GM12872 (cell line): ENCODE measurements at regions not wholly inside any gene's neighbourhood (a gene's known extent, or its start where the extent isn't known, plus 50 kb on each side); places are given as distances from the start of the nearest gene placed in this dataset.

Source experiments
- TF ChIP-seq, protein P1 (sequence below): IDR thresholded peaks from 3 replicates; pipeline ENCODE4 v1.5.1; 2011; ENCODE audit warnings: low read depth, mild to moderate bottlenecking, low read length, moderate library complexity; ENCODE audit not compliant: insufficient read depth

DNA sequence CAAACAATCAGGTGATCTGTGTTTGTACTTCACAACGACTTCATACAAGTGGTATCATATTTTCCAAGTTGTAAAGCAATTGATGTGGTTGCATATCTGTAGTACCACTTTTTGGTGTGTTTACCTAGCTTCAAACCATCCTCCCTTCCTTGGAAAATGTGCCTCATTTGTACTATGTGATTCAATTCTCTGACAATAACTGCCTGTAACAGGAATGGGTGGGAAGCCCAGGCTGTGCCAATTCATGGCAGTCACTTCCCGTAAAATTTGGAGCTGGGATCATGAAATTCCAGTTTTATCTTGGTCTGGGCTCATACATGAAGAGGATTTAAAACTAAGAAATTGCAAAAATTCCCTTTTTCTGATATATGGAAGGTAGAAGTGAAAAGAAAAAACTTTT lies 250.1 kb downstream of the DIO2 start:
- TF ChIP-seq, protein P1, sequence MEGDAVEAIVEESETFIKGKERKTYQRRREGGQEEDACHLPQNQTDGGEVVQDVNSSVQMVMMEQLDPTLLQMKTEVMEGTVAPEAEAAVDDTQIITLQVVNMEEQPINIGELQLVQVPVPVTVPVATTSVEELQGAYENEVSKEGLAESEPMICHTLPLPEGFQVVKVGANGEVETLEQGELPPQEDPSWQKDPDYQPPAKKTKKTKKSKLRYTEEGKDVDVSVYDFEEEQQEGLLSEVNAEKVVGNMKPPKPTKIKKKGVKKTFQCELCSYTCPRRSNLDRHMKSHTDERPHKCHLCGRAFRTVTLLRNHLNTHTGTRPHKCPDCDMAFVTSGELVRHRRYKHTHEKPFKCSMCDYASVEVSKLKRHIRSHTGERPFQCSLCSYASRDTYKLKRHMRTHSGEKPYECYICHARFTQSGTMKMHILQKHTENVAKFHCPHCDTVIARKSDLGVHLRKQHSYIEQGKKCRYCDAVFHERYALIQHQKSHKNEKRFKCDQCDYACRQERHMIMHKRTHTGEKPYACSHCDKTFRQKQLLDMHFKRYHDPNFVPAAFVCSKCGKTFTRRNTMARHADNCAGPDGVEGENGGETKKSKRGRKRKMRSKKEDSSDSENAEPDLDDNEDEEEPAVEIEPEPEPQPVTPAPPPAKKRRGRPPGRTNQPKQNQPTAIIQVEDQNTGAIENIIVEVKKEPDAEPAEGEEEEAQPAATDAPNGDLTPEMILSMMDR: no peak

- TF ChIP-seq, protein P1: no peak
Measured at GRCh38 chr14:79960288-79960687, 251.0 kb downstream of the DIO2 start.

DNA sequence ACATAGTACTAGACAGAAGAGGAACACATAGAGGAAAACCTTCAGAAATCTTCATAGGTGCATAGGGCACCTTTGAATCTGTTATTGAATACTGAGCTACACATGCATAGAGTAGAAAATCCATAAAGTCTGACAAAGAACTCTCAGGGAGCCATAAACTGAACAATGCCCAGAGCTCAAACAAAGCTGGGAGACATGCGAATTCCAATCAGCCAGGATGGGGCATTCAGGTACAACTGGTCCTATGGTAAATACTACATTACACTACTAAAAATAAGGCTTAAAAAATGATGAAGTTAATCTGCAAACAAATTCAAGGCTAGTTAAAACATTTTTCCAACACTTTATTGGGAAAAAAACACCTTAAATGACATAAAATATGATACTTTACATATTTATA lies 259.7 kb downstream of the DIO2 start:
- TF ChIP-seq, protein P1: no peak

GRCh38 chr14:79949906-79950305 lies 261.4 kb downstream of the DIO2 start:
- TF ChIP-seq, protein P1: no peak

DNA sequence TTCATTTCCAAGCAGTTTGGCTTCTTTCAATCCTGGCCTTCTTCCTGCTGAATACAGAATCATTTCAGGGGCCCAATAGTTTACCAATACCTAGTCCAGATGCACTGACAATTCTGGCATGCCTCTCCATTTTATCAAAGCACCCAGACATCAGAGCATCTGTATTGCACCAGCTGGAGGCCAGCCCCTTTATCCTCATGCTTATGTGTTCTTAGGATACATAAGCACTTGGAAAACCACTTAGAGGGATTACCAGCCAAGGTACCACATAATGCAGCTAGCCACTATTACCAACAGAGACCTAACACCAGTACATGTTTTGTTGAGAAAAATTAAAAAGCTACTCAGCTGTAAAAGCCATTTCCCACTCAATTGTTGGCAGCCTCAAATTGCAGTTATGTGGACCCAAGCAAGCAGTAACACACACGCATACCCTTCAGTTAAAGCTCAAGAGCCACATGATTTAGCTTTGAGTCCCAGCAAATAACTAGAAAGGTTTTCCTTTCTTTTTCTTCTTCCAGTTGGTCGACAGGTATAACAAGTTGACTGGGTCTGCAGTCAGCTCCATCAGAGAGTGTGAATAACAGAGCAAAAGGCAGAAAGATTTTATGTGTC lies 263.8 kb downstream of the DIO2 start:
- TF ChIP-seq, protein P1: no peak

GRCh38 chr14:79939235-79939634 lies 272.1 kb downstream of the DIO2 start:
- TF ChIP-seq, protein P1: no peak

DNA sequence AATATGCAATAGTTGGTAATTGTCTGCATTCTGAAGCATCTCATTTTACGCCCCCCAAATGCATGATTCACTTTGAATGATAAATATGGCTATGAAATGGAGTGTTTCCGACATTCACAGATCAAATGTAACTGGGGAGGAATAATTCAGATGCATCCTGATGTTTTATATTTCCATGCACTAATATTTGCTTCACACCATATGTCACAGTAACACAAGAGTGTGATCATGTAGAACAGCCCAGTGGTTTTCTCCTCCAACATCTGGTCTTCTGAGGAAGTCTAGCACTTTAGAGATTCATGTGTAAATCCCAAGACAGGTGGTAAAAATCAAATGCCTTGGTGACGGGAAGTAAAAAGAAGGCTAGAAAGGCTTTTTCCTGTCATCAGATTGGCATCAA lies 273.1 kb downstream of the DIO2 start:
- TF ChIP-seq, protein P1: no peak
